Osteocyte (in vitro differentiated cells): ENCODE measurements at regions not wholly inside any gene's neighbourhood (a gene's known extent, or its start where the extent isn't known, plus 50 kb on each side); places are given as distances from the start of the nearest gene placed in this dataset.

Experiments
- DNase-seq: peaks from one replicate; pipeline ENCODE4 v3.0.0; 2021; ENCODE audit warnings: mixed read lengths; ENCODE audit not compliant: unreplicated experiment; ENCODE audit errors: extremely low spot score
- H3K27ac Mint-ChIP-seq: one replicate; pipeline ENCODE4 v1.8.0; 2021; ENCODE audit warnings: mild to moderate bottlenecking, mixed read lengths; ENCODE audit not compliant: unreplicated experiment
- H3K27me3 Mint-ChIP-seq: one replicate; pipeline ENCODE4 v1.8.0; 2021; ENCODE audit warnings: mixed read lengths; ENCODE audit not compliant: unreplicated experiment
- H3K36me3 Mint-ChIP-seq: one replicate; pipeline ENCODE4 v1.8.0; 2021; ENCODE audit warnings: mixed read lengths; ENCODE audit not compliant: unreplicated experiment
- H3K4me1 Mint-ChIP-seq: one replicate; pipeline ENCODE4 v1.8.0; 2021; ENCODE audit warnings: mixed read lengths; ENCODE audit not compliant: unreplicated experiment
- H3K4me3 Mint-ChIP-seq: one replicate; pipeline ENCODE4 v1.8.0; 2021; ENCODE audit warnings: mild to moderate bottlenecking, moderate library complexity, mixed read lengths; ENCODE audit not compliant: unreplicated experiment
- H3K9me3 Mint-ChIP-seq: one replicate; pipeline ENCODE4 v1.8.0; 2021; ENCODE audit warnings: mixed read lengths; ENCODE audit not compliant: unreplicated experiment
- TF ChIP-seq, protein P1 (sequence below): fragments of 200-600 bp; sonication (generic); IDR thresholded peaks from 2 replicates; pipeline ENCODE4 v1.5.0; 2021; ENCODE audit warnings: antibody characterized with exemption, mild to moderate bottlenecking, moderate library complexity

- no peak overlapping the region for H3K4me3 Mint-ChIP-seq
- peaks cover 5% of the 10 kb centered on the region for H3K9me3 Mint-ChIP-seq
- peaks cover 7% of the 10 kb centered on the region for H3K4me1 Mint-ChIP-seq
- peaks cover 12% of the 10 kb centered on the region for H3K27me3 Mint-ChIP-seq
- TF ChIP-seq, protein P1, sequence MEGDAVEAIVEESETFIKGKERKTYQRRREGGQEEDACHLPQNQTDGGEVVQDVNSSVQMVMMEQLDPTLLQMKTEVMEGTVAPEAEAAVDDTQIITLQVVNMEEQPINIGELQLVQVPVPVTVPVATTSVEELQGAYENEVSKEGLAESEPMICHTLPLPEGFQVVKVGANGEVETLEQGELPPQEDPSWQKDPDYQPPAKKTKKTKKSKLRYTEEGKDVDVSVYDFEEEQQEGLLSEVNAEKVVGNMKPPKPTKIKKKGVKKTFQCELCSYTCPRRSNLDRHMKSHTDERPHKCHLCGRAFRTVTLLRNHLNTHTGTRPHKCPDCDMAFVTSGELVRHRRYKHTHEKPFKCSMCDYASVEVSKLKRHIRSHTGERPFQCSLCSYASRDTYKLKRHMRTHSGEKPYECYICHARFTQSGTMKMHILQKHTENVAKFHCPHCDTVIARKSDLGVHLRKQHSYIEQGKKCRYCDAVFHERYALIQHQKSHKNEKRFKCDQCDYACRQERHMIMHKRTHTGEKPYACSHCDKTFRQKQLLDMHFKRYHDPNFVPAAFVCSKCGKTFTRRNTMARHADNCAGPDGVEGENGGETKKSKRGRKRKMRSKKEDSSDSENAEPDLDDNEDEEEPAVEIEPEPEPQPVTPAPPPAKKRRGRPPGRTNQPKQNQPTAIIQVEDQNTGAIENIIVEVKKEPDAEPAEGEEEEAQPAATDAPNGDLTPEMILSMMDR: no peak
- no peak for DNase-seq
- no peak overlapping the region for H3K27ac Mint-ChIP-seq
- no peaks in the 10 kb centered on the region for H3K36me3 Mint-ChIP-seq
Observed at GRCh38 chr12:91511795-91512420, 329.3 kb upstream of the DCN start.

- Mint-ChIP-seq H3K4me1 (peaks cover 22% of the 10 kb centered on the region), H3K27ac (no peak overlapping the region), H3K9me3 (peaks cover 5% of the 10 kb centered on the region), H3K4me3 (no peak overlapping the region), H3K36me3 (no peaks in the 10 kb centered on the region), H3K27me3 (no peaks in the 10 kb centered on the region)
- no peak for DNase-seq
- TF ChIP-seq, protein P1: no peak
Observed at GRCh38 chr12:91507754-91508153, 325.1 kb upstream of the DCN start.

GRCh38 chr12:91506452-91506851, 323.8 kb upstream of the DCN start:
- H3K4me3 Mint-ChIP-seq: no peak overlapping the region
- H3K27ac Mint-ChIP-seq: no peak overlapping the region
- H3K9me3 Mint-ChIP-seq: peaks cover 11% of the 10 kb centered on the region
- TF ChIP-seq, protein P1: no peak
- DNase-seq: no peak
- peaks cover 22% of the 10 kb centered on the region for H3K4me1 Mint-ChIP-seq
- no peaks in the 10 kb centered on the region for H3K27me3 Mint-ChIP-seq
- H3K36me3 Mint-ChIP-seq: no peaks in the 10 kb centered on the region

DNA sequence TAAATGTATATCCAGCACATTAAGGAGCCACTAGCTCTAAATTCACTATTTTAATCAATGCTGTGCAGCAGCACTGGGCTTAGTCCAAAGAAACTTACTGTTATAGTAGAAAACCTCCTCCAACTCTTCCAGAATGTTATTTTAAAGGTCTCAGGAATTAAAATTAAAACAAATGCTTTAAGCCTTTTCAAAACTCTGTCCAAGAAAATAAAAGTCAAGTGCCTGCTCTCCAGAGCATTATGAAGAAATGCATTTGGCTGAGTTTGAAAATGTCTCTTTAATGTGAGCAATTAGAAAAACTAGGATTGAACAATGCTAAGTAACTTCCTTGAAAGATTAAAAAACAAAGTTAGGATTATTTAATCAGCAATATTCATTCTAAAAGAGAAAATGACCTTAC, 322.4 kb upstream of the DCN start:
- no peak for DNase-seq
- Mint-ChIP-seq H3K9me3 (peaks cover 11% of the 10 kb centered on the region), H3K4me3 (no peak overlapping the region), H3K27ac (no peak overlapping the region), H3K36me3 (no peaks in the 10 kb centered on the region), H3K27me3 (no peaks in the 10 kb centered on the region), H3K4me1 (peaks cover 22% of the 10 kb centered on the region)
- TF ChIP-seq, protein P1: no peak

DNA sequence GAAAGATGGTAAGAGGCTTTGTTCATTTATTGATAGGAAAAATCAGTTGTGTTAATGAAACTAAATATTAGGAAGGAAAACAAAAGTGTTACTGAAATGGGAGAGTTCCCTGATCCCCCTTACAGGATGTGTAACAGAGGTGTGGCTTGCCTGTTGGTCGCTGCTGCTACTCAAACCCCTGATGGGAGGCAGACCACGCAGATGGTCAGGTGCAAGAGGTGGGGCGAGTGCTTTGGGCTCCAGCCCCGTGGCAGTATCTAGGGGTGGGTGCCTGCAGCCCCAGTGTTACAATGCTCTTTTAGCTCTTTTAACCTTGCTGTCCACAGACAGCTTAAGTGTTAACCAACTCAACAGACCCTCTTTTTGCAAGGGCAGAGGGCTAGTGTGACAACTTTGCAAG, 319.6 kb upstream of the DCN start:
- Mint-ChIP-seq H3K36me3 (no peaks in the 10 kb centered on the region), H3K27me3 (no peaks in the 10 kb centered on the region), H3K9me3 (peaks cover 6% of the 10 kb centered on the region), H3K4me3 (no peak overlapping the region), H3K4me1 (peaks cover 16% of the 10 kb centered on the region), H3K27ac (no peak overlapping the region)
- no peak for DNase-seq
- TF ChIP-seq, protein P1: no peak
